ENCODE measurements at regions not wholly inside any gene's neighbourhood (a gene's known extent, or its start where the extent isn't known, plus 50 kb on each side); places are given as distances from the start of the nearest gene placed in this dataset.
"Not testable (repeated sequence)": the region's sequence is repeated elsewhere in the genome, so short reads cannot be mapped to it uniquely, and the experiment has no call there.

GRCh38 chr2:18304849-18305248 lies 255.6 kb downstream of the RDH14 start:
- DNase-seq, result no peak

GRCh38 chr2:18301421-18302139 lies 258.9 kb downstream of the RDH14 start:
- no peak for DNase-seq

GRCh38 chr2:18299423-18300212 lies 260.8 kb downstream of the RDH14 start:
- no peak for DNase-seq

GRCh38 chr2:18297534-18298058 lies 262.9 kb downstream of the RDH14 start:
- no peak for DNase-seq

- DNase-seq, result no peak
These were observed 270.1 kb downstream of the RDH14 start for GRCh38 chr2:18290386-18290785.

GRCh38 chr2:18286897-18287296 lies 273.6 kb downstream of the RDH14 start:
- no peak for DNase-seq

- no peak for DNase-seq
These were observed 276.1 kb downstream of the RDH14 start for GRCh38 chr2:18284331-18284730.

GRCh38 chr2:18282026-18282425 lies 278.4 kb downstream of the RDH14 start:
- no peak for DNase-seq

GRCh38 chr2:18276583-18277075 lies 283.8 kb downstream of the RDH14 start:
- DNase-seq, result no peak

- no peak for DNase-seq
These were observed 287.2 kb downstream of the RDH14 start for GRCh38 chr2:18273205-18273604.

- no peak for DNase-seq
These were observed 288.3 kb downstream of the RDH14 start for GRCh38 chr2:18272148-18272494.

- no peak for DNase-seq
These were observed 288.9 kb downstream of the RDH14 start for GRCh38 chr2:18271370-18272147.

- DNase-seq, result no peak
These were observed 292.1 kb downstream of the RDH14 start for GRCh38 chr2:18268400-18268799.

GRCh38 chr2:18267501-18267900 lies 293.0 kb downstream of the RDH14 start:
- DNase-seq, result no peak

GRCh38 chr2:18266699-18267098 lies 293.8 kb downstream of the RDH14 start:
- DNase-seq, result not testable (repeated sequence)

GRCh38 chr2:18265614-18266586 lies 294.6 kb downstream of the RDH14 start:
- no peak for DNase-seq

GRCh38 chr2:18262601-18263000 lies 297.9 kb downstream of the RDH14 start:
- no peak for DNase-seq

- DNase-seq, result no peak
These were observed 306.7 kb downstream of the RDH14 start for GRCh38 chr2:18253686-18254197.

GRCh38 chr2:18251486-18251885 lies 309.0 kb downstream of the RDH14 start:
- DNase-seq, result no peak

GRCh38 chr2:18247282-18248110 lies 313.0 kb downstream of the RDH14 start:
- DNase-seq, result no peak

- no peak for DNase-seq
These were observed 315.1 kb downstream of the RDH14 start for GRCh38 chr2:18245375-18245774.

Measured in suppressor macrophage (primary cell).